Heart left ventricle (tissue), 13 donors: ENCODE measurements at regions not wholly inside any gene's neighbourhood (a gene's known extent, or its start where the extent isn't known, plus 50 kb on each side); places are given as distances from the start of the nearest gene placed in this dataset.

Experiments
- CTCF ChIP-seq, 12 donors: fragments of 200-600 bp; sonication (generic) in 4 of 12; IDR thresholded peaks; one replicate each; pipeline versions ENCODE4 v1.5.0 to v1.8.0; 2018 to 2022; ENCODE audit warnings: antibody characterized with exemption in 12 of 12, mild to moderate bottlenecking in 5 of 12
- POLR2A ChIP-seq, 2 donors: fragments of 450-650 bp; IDR thresholded peaks; one replicate each; pipeline ENCODE4 v1.6.1; 2017; ENCODE audit warnings: antibody characterized with exemption in 2 of 2, mild to moderate bottlenecking in 2 of 2, moderate library complexity in 2 of 2
- donor health status: ischemic (EF 13 %, LVEDD 7.1; RV severe dilation, severe dysfunction).
- donor health status: DM: no; HTN: yes; CAD: no.
- donor health status: DM: no; HTN: no; CAD: no.
- donor health status: ischemic (EF 25% LVEDD 6.9; RV normal size, moderate dysfunction).
- donor health status: ischemic (EF 25% LVEDD 5.7; RV mildly dilated, moderate dysfunction).
- donor health status: ischemic (EF 35%, LVEDD 5.7; RV mildly dilated, moderate dysfunction).
- donor health status: nonischemic (EF 11% LVEDD 7.7; RV severe dilation, severe dysfunction).
- donor health status: DM: yes; HTN: yes; CAD: no.
- donor health status: PGD.
- donor health status: ischemic (EF 29% LVEDD 5.4; RV normal size, mild dysfunction).
- donor health status: nonischemic (EF 23%, LVEDD 6.1; RV moderate dilation, normal function).

GRCh38 chr11:90428836-90429235, 206.0 kb upstream of the CHORDC1 start:
- TF ChIP-seq POLR2A (IDR thresholded peaks at IDR 0.05) (no peak), CTCF (IDR thresholded peaks at IDR 0.05) (no peak)
